ENCODE measurements at regions not wholly inside any gene's neighbourhood (a gene's known extent, or its start where the extent isn't known, plus 50 kb on each side); places are given as distances from the start of the nearest gene placed in this dataset.

DNA sequence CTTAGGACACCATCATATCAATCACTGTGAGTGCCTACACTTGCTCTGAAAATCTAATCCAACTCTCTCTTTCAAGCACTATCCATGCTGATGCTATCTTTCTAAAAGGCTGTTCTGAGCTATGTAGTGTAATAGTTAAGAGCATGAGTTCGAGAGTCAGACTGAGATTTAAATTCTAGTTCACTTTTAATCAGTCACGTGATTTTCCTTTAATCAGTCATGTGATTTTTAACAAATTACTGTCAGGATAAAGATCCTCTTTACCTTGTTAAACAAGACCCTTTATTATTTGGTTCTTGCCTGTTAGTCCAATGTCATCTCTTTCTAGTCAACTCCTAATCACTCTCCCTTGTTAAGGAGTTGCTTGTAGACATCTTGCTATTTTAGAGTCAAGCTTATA lies 653.0 kb downstream of the RPL10L start:
- no peak for DNase-seq
- no peaks in the 10 kb centered on the region for H3K4me1 ChIP-seq (ENCODE audit: low read length)
- TF ChIP-seq EZH2 (optimal IDR thresholded peaks at IDR 0.05; ENCODE audit: low read depth, low read length) (no peak), EZH2phosphoT487 (IDR thresholded peaks at IDR 0.05; ENCODE audit: low read length) (no peak)
- TF ChIP-seq, protein P1, sequence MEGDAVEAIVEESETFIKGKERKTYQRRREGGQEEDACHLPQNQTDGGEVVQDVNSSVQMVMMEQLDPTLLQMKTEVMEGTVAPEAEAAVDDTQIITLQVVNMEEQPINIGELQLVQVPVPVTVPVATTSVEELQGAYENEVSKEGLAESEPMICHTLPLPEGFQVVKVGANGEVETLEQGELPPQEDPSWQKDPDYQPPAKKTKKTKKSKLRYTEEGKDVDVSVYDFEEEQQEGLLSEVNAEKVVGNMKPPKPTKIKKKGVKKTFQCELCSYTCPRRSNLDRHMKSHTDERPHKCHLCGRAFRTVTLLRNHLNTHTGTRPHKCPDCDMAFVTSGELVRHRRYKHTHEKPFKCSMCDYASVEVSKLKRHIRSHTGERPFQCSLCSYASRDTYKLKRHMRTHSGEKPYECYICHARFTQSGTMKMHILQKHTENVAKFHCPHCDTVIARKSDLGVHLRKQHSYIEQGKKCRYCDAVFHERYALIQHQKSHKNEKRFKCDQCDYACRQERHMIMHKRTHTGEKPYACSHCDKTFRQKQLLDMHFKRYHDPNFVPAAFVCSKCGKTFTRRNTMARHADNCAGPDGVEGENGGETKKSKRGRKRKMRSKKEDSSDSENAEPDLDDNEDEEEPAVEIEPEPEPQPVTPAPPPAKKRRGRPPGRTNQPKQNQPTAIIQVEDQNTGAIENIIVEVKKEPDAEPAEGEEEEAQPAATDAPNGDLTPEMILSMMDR (IDR thresholded peaks at IDR 0.05; ENCODE audit: low read length) = no peak
- no peaks in the 10 kb centered on the region for H3K9me3 ChIP-seq (replicated peaks; ENCODE audit: insufficient read depth, low read length)
- no peaks in the 10 kb centered on the region for H3K36me3 ChIP-seq (replicated peaks; ENCODE audit: insufficient read depth, low read length)
- no peaks in the 10 kb centered on the region for H3K9me2 ChIP-seq (replicated peaks; ENCODE audit: insufficient read depth, low read length)
- H3K9ac ChIP-seq (ENCODE audit: low read length) = no peak overlapping the region
- H3F3A ChIP-seq (ENCODE audit: insufficient read depth, low read length) = no peaks in the 10 kb centered on the region
- no peaks in the 10 kb centered on the region for H3K27me3 ChIP-seq (replicated peaks; ENCODE audit: insufficient read depth, low read length)
- no peak overlapping the region for H3K27ac ChIP-seq (ENCODE audit: low read length)
- no peak overlapping the region for H2AFZ ChIP-seq (ENCODE audit: low read length)
- no peaks in the 10 kb centered on the region for H4K20me1 ChIP-seq (ENCODE audit: insufficient read depth, low read length)
- H3K4me3 ChIP-seq (ENCODE audit: low read length) = no peak overlapping the region
- H3K4me2 ChIP-seq (ENCODE audit: low read depth, low read length) = no peak overlapping the region
- H3K79me2 ChIP-seq (ENCODE audit: low read length) = no peaks in the 10 kb centered on the region

DNA sequence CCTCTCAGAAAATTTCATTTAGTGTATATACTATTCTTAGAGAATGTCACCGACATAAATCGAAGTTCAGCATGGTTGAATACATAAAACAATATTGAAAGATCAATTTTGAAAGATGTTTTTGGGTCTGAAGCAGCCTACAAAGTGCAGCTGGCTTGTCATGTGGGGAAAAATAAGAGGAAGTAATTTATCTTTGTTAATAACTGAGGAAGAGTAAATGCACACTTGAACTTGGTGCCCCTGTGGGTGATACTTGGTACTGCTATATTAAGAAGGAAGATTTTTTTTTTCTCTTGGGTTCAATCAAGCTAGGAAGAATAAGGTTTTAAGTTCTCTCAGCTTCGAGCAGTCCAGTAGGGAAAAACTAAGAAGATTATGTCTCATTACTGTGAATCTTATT lies 661.3 kb downstream of the RPL10L start:
- H3K27ac ChIP-seq (ENCODE audit: low read length) = no peak overlapping the region
- no peak overlapping the region for H3K9ac ChIP-seq (ENCODE audit: low read length)
- H3K9me2 ChIP-seq (replicated peaks; ENCODE audit: insufficient read depth, low read length) = no peaks in the 10 kb centered on the region
- no peak for DNase-seq
- TF ChIP-seq EZH2phosphoT487 (IDR thresholded peaks at IDR 0.05; ENCODE audit: low read length) (no peak), EZH2 (optimal IDR thresholded peaks at IDR 0.05; ENCODE audit: low read depth, low read length) (no peak)
- TF ChIP-seq, protein P1 (IDR thresholded peaks at IDR 0.05; ENCODE audit: low read length) = no peak
- H3K4me1 ChIP-seq (ENCODE audit: low read length) = no peaks in the 10 kb centered on the region
- no peaks in the 10 kb centered on the region for H3K79me2 ChIP-seq (ENCODE audit: low read length)
- no peaks in the 10 kb centered on the region for H3K9me3 ChIP-seq (replicated peaks; ENCODE audit: insufficient read depth, low read length)
- no peaks in the 10 kb centered on the region for H3K27me3 ChIP-seq (replicated peaks; ENCODE audit: insufficient read depth, low read length)
- H3K4me2 ChIP-seq (ENCODE audit: low read depth, low read length) = no peak overlapping the region
- no peaks in the 10 kb centered on the region for H4K20me1 ChIP-seq (ENCODE audit: insufficient read depth, low read length)
- no peaks in the 10 kb centered on the region for H3K36me3 ChIP-seq (replicated peaks; ENCODE audit: insufficient read depth, low read length)
- no peaks in the 10 kb centered on the region for H3F3A ChIP-seq (ENCODE audit: insufficient read depth, low read length)
- no peak overlapping the region for H3K4me3 ChIP-seq (ENCODE audit: low read length)
- H2AFZ ChIP-seq (ENCODE audit: low read length) = no peak overlapping the region

DNA sequence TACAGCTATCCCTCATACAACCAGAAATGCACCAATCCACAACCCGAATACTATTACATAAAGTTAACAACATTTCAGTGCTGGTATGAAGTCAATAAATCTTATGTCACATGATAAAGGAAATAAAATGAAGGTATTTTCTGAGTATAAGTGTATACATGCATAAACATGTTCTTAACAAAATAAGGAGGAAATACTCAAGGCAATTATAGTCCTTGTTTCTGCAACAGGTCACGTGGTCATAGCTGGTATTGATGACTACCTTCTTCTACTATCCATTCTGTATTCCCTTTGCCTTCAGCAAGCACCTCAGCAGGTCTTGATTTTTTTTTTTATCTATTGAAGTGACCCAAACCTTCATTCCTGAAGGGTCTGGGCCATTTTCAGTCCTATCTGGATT lies 675.6 kb downstream of the RPL10L start:
- H3K27ac ChIP-seq (ENCODE audit: low read length) = no peak overlapping the region
- H3K9me3 ChIP-seq (replicated peaks; ENCODE audit: insufficient read depth, low read length) = no peaks in the 10 kb centered on the region
- no peaks in the 10 kb centered on the region for H3K9me2 ChIP-seq (replicated peaks; ENCODE audit: insufficient read depth, low read length)
- no peak overlapping the region for H2AFZ ChIP-seq (ENCODE audit: low read length)
- H3K9ac ChIP-seq (ENCODE audit: low read length) = no peak overlapping the region
- H4K20me1 ChIP-seq (ENCODE audit: insufficient read depth, low read length) = no peaks in the 10 kb centered on the region
- H3K36me3 ChIP-seq (replicated peaks; ENCODE audit: insufficient read depth, low read length) = no peaks in the 10 kb centered on the region
- TF ChIP-seq, protein P1 (IDR thresholded peaks at IDR 0.05; ENCODE audit: low read length) = no peak
- TF ChIP-seq EZH2 (optimal IDR thresholded peaks at IDR 0.05; ENCODE audit: low read depth, low read length) (no peak), EZH2phosphoT487 (IDR thresholded peaks at IDR 0.05; ENCODE audit: low read length) (no peak)
- H3K4me3 ChIP-seq (ENCODE audit: low read length) = no peak overlapping the region
- no peaks in the 10 kb centered on the region for H3K4me1 ChIP-seq (ENCODE audit: low read length)
- no peaks in the 10 kb centered on the region for H3F3A ChIP-seq (ENCODE audit: insufficient read depth, low read length)
- DNase-seq = no peak
- H3K79me2 ChIP-seq (ENCODE audit: low read length) = no peaks in the 10 kb centered on the region
- no peaks in the 10 kb centered on the region for H3K27me3 ChIP-seq (replicated peaks; ENCODE audit: insufficient read depth, low read length)
- no peak overlapping the region for H3K4me2 ChIP-seq (ENCODE audit: low read depth, low read length)

Data from MM.1S (cell line).